BJ (cell line): ENCODE measurements at regions not wholly inside any gene's neighbourhood (a gene's known extent, or its start where the extent isn't known, plus 50 kb on each side); places are given as distances from the start of the nearest gene placed in this dataset.

Experiments used
- CTCF ChIA-PET: fragments of 350-600 bp; formaldehyde crosslinking; extraction: SDS; loops from one replicate; lab custom pipeline; 2021; ENCODE audit warnings: antibody characterized with exemption, inconsistent platforms; lab: Yijun Ruan, JAX
- POLR2A ChIA-PET: fragments of 300-600 bp; sonication (Branson Sonifier 250); formaldehyde crosslinking; extraction: SDS; loops from one replicate; lab custom pipeline; 2021; ENCODE audit warnings: antibody characterized with exemption; lab: Charles Lee
- DNase-seq: peaks from one replicate; pipeline ENCODE4 v3.0.0-alpha.2; 2011; ENCODE audit warnings: low read depth
- H3K27me3 ChIP-seq: 2 replicates; pipeline ENCODE4 v1.6.0; 2011; ENCODE audit warnings: low read length; ENCODE audit not compliant: control insufficient read depth, insufficient read depth
- H3K36me3 ChIP-seq: 2 replicates; pipeline ENCODE4 v1.5.1; 2011; ENCODE audit warnings: low read length; ENCODE audit not compliant: control insufficient read depth, insufficient read depth
- H3K4me3 ChIP-seq: 2 replicates; pipeline ENCODE4 v1.5.1; 2011; ENCODE audit warnings: low read depth, mild to moderate bottlenecking, control low read depth, low read length
- TF ChIP-seq, protein P1 (sequence below): IDR thresholded peaks from 2 replicates; pipeline ENCODE4 v1.5.1; 2011; ENCODE audit warnings: low read depth, mild to moderate bottlenecking, control low read depth, inconsistent platforms, low read length, moderate library complexity; ENCODE audit not compliant: insufficient read depth

DNA sequence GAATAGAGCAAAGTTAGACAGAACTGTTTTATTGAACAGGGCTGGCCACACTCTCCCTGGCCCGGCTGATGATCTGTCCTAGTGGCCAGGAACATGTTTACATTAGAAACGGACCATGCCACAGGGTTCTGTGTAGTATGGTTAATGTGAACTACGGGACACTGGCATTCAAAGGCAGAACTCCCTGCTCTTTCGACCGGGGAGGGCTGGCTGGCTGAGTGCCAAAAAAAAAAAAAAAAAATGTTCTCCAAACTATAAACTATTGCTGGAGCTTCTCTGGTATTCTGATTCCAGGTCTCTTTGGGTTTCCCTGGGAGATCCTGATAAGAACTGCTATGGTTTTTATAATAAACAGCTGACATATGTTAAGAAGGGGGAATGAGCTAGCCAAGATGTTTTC, 1262.6 kb upstream of the SORCS1 start:
- CTCF ChIA-PET = interaction anchor here (0.6 kb wide), 1 partner anchor 659 kb away, joined by 3 read pairs; no protein-coding TSS in a partner anchor
- Histone ChIP-seq H3K36me3 (no peaks in the 10 kb centered on the region), H3K27me3 (no peaks in the 10 kb centered on the region), H3K4me3 (no peak overlapping the region)
- TF ChIP-seq, protein P1, sequence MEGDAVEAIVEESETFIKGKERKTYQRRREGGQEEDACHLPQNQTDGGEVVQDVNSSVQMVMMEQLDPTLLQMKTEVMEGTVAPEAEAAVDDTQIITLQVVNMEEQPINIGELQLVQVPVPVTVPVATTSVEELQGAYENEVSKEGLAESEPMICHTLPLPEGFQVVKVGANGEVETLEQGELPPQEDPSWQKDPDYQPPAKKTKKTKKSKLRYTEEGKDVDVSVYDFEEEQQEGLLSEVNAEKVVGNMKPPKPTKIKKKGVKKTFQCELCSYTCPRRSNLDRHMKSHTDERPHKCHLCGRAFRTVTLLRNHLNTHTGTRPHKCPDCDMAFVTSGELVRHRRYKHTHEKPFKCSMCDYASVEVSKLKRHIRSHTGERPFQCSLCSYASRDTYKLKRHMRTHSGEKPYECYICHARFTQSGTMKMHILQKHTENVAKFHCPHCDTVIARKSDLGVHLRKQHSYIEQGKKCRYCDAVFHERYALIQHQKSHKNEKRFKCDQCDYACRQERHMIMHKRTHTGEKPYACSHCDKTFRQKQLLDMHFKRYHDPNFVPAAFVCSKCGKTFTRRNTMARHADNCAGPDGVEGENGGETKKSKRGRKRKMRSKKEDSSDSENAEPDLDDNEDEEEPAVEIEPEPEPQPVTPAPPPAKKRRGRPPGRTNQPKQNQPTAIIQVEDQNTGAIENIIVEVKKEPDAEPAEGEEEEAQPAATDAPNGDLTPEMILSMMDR = no peak
- no peak for DNase-seq
- POLR2A ChIA-PET = no interaction called here

DNA sequence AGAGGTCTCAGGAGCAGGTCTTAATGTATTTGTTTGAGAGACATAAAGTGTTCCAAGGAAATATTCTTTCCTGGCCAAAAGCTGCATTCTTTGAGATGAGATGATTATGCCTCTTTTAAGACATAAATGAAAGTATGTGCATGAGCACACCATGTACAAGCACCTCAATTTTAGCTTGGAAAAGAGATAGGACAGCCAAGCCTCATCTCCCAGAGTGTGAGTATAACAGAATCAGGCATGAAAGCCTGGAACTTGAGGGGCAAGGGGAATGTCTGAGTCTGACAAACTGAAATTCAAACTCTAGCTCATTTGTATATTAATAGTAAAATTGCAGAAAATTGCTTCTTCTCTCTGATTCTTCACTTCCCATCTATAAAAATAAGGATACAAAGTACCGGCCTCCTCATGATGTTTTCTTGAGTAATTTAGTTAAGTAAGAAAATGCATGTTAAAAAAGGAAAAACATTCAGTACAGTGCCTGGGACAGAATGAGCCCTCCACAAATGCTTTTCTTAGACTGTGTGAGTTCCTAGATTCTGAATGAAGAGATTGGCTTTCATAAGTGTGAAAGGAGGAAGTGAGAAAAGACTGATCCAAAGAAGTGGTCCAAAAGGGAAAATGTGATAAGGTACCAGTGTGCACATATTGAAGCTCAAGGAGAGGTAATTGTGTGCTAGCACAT, 1260.9 kb upstream of the SORCS1 start:
- no peak for DNase-seq
- no peaks in the 10 kb centered on the region for H3K36me3 ChIP-seq
- no peaks in the 10 kb centered on the region for H3K27me3 ChIP-seq
- POLR2A ChIA-PET = no interaction called here
- TF ChIP-seq, protein P1 = no peak
- CTCF ChIA-PET = no interaction called here
- no peak overlapping the region for H3K4me3 ChIP-seq

DNA sequence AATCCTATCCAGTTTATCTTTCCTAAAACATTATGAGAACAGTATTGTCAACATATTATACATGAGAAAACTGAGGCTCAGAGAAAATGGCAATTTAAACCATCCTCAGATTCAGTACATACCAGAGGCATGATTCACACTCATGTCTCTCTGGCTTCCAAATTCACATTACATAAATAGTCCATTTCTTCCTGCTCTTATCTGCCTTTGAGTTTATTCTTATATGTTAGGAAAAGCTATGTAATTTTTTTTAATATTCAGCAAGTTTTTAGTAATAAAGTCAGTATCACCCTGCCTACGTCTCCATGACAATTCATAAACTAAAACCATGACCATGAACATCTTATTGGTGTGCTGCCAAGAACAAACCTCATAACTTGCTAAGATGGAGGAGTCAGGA, 1260.2 kb upstream of the SORCS1 start:
- POLR2A ChIA-PET = no interaction called here
- CTCF ChIA-PET = no interaction called here
- no peaks in the 10 kb centered on the region for H3K36me3 ChIP-seq
- TF ChIP-seq, protein P1 = no peak
- H3K4me3 ChIP-seq = no peak overlapping the region
- H3K27me3 ChIP-seq = no peaks in the 10 kb centered on the region
- no peak for DNase-seq

DNA sequence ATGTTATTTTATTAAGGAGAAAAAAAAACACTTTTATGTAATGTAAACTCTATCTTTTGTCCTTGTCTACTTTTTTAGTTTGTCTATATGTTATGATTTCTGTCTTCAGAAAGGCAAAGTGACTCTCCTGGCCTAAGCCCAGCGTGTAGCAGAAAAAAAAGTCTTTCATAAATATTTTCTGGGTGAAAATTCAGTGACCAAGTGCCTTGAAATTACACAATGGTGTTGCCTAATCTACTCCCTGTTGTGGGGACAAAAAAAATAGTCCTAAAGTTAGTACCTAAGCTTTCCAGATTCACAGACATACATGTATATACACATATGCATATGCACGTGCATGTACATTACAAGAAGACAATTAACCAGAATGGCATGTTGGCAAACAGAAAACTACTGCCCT, 1257.8 kb upstream of the SORCS1 start:
- no peak for DNase-seq
- Histone ChIP-seq H3K36me3 (no peaks in the 10 kb centered on the region), H3K4me3 (no peak overlapping the region), H3K27me3 (no peaks in the 10 kb centered on the region)
- ChIA-PET POLR2A (no interaction called here), CTCF (no interaction called here)
- TF ChIP-seq, protein P1 = no peak

DNA sequence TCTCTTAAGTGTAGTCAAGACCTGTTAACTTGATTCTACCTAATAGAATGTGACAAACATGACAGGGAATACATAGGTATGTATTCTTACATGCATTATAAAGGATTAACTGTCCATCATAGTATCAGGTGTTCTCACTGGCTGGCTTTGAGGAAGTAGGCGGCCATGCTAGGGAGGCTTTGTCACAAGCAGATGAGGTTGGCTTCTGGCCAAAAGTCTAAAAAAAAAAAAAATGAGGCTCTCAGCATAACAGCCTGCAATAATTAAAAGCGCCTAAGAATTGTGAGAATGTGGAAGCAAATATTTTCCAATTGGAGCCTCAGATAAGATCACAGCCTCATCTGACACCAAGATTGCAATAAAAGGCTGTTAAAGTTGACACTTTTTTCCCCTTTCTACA, 1256.8 kb upstream of the SORCS1 start:
- H3K36me3 ChIP-seq = no peaks in the 10 kb centered on the region
- H3K27me3 ChIP-seq = no peaks in the 10 kb centered on the region
- H3K4me3 ChIP-seq = no peak overlapping the region
- ChIA-PET POLR2A (no interaction called here), CTCF (interaction anchor here (0.6 kb wide), 1 partner anchor 19 kb away, joined by 4 read pairs; no protein-coding TSS in a partner anchor)
- DNase-seq = no peak
- TF ChIP-seq, protein P1 = no peak
